ENCODE measurements at regions not wholly inside any gene's neighbourhood (a gene's known extent, or its start where the extent isn't known, plus 50 kb on each side); places are given as distances from the start of the nearest gene placed in this dataset.

DNA sequence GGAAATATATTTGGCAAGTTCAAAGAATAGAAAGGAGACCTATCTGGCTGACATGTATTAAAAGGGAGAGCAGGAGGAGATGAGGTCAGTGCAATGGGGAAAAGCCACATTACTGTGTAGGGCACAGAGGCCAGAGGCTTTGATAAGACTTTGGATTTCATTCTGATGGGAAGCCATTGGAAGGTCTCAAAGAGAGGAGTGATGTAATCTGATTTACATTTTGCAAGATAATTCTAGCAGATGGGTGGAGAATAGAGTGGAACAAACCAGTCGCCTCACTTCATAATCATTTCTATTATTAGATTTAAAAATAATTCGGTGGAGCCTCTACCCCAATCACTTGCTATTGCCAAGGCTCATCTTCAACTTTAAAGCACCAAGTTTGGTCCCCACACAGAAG is 278.4 kb upstream of the ZC3H12C start:
- no peak for DNase-seq

DNA sequence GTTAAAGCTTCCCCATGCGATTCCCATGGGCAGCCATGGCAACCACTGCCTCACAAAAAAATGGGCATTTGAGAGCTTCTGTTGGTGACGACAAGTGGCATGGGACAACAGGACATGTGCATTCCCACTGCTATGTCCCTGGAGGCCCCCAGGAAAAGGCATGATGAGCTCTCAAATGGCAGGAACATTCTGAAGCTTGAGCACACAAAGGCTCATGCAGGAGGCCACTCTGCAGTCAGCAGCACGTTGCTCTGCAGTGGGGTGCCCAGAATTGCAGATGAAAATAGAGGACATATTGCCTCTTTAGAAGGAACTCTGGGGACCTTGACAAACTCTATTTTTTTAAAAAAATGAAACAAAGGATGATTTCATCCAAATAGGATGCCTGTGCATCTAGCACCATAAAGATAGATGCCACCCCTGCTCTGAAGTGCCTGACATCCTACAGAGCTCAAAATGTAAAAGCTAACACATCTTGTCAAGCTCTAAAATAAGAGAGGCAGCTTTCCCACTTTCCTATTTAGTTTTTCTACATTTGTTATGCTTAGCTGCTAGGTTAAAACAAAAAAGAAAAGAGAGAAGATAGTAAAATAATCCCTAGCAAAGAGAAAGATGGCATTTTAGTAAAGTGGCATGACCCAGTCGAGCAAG is 277.6 kb upstream of the ZC3H12C start:
- DNase-seq, result no peak

- no peak for DNase-seq
Measured at GRCh38 chr11:109818290-109818689, 274.9 kb upstream of the ZC3H12C start.

GRCh38 chr11:109819410-109819809 is 273.8 kb upstream of the ZC3H12C start:
- DNase-seq, result no peak

DNA sequence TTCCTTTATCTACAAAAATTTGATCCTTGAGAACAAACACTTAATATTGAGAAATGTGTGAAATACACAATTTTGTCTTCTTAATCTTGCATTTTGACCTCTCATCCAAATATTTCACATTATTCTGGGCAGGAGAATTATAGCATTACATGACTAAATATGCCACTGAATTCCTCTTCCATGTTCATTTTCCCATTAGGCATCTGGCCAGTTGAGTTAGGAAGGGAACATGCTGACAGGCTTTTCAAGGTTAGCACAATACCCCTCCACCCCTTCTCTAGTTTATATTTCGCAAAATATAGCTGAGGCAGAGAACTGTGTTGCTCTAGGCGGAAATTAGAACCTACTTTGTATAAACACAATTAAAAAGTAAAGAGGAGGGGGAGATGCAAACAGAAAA is 271.7 kb upstream of the ZC3H12C start:
- no peak for DNase-seq

DNA sequence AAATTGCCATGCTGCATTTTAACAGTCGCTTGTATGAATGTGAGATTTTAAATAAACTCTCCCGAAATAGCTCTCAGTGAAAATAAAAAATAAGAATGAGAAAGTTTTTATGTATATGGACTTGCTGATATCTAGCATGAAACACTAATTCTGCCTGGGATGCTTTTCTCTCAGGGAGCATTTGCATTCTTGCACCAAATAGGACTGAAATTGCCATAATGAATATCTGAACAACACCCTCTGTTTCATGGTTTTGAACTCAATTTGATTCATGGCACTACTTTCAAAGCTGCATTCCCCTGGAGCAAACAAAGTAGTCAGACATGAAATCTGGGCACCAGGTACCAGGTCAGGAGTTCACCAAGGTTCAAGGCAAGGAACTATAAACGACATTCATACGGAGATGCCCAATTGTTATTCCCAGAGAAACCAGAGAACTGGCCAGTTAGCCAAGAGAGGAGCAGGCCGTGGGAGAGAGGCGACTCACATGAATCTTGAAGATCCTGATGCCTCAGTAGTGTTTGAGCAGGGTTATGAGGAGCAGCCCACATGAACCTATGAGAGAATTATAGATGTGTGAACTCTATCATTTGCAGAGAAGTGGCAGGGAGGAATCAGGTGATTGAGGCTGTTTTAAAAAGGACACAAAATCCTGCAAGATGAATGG is 270.6 kb upstream of the ZC3H12C start:
- no peak for DNase-seq

- no peak for DNase-seq
Measured at GRCh38 chr11:109828387-109828786, 264.8 kb upstream of the ZC3H12C start.

DNA sequence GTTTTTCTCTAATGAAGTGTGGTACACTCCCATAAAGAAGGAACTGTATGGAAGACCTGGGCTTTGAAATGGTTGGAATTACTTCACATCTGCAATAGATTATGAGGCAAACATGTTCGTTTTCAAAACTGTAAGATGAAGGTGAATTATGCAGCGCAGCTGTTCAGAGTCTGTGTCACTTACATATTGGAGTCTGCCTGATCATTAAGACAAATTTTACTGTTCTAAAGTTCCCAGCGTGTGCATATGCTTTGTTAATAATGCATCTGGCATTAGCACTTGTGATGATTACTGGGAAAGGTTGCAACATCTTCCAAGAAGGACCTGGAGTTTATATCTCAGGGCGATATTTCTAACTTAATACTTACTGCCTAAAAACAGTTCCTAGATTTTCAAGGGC is 255.2 kb upstream of the ZC3H12C start:
- DNase-seq, result no peak

GRCh38 chr11:109845437-109845836 is 247.8 kb upstream of the ZC3H12C start:
- no peak for DNase-seq

- no peak for DNase-seq
Measured at GRCh38 chr11:109847621-109848020, 245.6 kb upstream of the ZC3H12C start.

DNA sequence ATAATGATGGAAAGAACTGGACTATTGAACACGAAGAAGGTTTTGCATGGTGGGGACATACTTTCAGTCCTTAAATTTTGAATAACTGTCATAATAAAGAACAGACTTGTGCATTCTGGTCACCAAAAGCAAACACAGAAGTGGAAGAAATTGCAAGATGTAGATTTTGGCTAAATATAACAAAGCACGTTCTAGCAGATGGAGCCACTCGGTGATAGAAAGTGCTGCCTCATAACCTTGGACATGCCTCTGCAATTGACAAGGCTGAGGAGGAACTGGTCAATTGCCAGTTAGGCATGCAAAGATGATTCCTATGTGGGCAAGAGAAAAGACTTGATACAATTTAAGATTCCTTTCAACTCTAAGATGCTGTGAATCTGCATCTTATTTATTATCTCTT is 244.1 kb upstream of the ZC3H12C start:
- no peak for DNase-seq

DNA sequence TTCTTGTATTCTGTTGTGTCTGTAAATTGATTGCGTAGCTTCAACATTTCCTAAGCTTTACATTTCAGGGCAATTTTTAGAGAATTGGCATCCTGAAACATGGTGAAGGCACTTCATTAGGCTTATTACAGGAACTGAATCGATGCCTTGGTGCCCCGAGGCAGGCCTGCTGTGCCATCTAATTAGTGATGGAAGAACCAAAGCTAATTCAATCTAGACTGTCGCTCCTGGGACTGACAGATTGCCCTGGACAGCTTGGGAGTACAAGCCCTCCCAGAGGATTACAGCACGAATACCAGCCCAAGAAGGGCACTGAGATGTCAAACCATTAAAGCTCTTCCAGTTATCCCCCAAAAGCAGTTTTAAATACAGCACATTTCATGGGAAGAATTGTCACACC is 243.2 kb upstream of the ZC3H12C start:
- DNase-seq, result no peak

- DNase-seq, result no peak
Measured at GRCh38 chr11:109851780-109852390, 241.3 kb upstream of the ZC3H12C start.

DNA sequence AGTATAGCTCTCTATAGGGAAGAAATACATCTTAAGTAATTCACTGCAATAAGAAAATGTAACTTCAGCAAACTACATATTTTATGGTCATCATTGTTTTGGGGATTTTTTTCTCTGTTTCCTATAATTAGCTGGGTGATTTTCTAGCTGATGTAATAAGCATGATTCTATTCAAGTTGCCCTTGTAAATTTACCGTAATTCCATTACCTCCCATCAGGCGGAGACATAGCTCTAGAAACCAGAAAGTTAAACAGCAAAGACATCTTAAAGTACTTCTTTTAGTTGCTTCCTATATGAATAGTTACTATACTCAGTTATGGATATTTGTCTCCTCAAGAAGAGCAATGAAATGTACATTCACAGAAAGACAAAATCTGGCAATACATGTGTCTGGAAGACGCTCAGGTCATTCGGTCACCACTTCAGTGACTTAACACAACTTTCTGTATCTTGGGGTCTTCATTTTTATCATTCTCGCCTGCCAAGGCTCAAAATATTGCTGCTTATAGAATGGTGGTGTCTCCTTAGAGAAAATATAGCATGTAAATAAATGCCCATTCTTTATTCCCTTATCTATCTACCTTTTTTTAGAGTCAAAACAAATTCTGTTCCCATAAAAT is 239.9 kb upstream of the ZC3H12C start:
- DNase-seq, result no peak

DNA sequence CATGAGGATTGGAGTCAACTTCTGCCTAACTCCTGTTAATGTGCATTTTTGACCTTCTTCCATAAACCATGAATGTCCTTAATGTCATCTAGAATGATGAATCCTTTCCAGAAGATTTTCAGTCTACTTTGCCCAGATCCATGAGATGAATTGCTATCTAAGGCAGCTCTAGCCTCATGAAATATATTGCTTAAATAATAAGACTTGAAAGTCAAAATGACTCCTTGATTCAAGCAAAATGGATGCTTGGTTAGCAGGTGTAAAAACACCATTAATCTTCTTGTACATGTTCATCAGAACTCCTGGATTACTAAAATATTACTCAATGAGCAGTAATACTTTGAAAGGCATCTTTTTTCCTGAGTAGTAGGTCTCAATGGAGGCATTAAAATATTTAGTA is 238.5 kb upstream of the ZC3H12C start:
- no peak for DNase-seq

DNA sequence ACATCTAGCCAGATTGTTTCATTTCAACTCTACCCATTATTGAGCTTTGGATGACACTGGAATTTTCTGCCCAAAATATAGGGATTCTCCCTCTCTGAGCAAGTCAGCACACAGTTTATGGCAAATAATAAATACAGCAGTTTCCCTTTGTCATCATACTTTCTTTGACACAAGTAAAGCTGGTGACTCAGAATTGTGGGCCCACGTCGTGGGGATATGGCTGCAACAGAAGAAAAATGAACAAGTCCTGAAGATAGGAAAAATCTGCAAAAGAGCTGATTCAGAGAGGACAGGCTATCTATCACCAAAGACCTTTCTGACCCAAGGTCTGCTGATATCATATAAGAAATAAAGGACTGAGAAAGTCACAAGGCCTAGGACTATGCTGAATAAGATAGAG is 236.3 kb upstream of the ZC3H12C start:
- DNase-seq, result no peak

GRCh38 chr11:109857637-109858036 is 235.6 kb upstream of the ZC3H12C start:
- DNase-seq, result no peak

GRCh38 chr11:109858152-109858551 is 235.0 kb upstream of the ZC3H12C start:
- no peak for DNase-seq

GRCh38 chr11:109859045-109859724 is 234.0 kb upstream of the ZC3H12C start:
- no peak for DNase-seq

DNA sequence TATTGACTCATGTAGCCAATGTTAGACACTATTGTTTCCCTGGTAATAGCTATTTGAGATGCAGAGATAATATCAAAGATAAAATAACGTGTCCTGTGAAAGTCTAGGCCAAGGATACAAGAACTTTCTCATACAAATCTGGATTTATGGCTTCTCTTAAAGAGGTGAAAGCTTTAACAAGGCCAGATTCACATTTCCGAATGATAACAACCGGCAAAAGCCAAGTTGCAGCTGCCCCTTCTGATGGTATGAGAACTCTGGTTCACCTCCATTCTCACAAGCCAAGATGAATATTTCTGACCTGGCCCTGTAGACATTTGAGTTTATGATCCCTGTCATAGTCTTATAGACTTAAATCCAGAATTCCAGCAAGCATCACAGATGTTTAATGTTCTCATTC is 230.4 kb upstream of the ZC3H12C start:
- no peak for DNase-seq

- no peak for DNase-seq
Measured at GRCh38 chr11:109864151-109864661, 229.0 kb upstream of the ZC3H12C start.

- DNase-seq, result no peak
Measured at GRCh38 chr11:109864834-109865547, 228.2 kb upstream of the ZC3H12C start.

Measured in stimulated activated CD4-positive, alpha-beta T cell treated with anti-CD3 and anti-CD28 coated beads, Interleukin-2, amount 100 ng/mL, for 24 hours (primary cell).